Liver (tissue), 8 donors: ENCODE measurements at regions not wholly inside any gene's neighbourhood (a gene's known extent, or its start where the extent isn't known, plus 50 kb on each side); places are given as distances from the start of the nearest gene placed in this dataset.

Source experiments
- DNase-seq: peaks from one replicate; pipeline ENCODE4 v3.0.0-alpha.2; 2017; ENCODE audit warnings: low spot score
- H3K27ac ChIP-seq, 2 donors: one replicate each; pipeline ENCODE4 v1.7.0; 2013; ENCODE audit warnings: inconsistent platforms in 2 of 2, low read length in 2 of 2, control low read depth in 1 of 2, low read depth in 1 of 2, mild to moderate bottlenecking in 1 of 2
- H3K27me3 ChIP-seq, 4 donors: one replicate each; pipeline versions ENCODE4 v1.6.1 to v1.7.0; 2013; ENCODE audit warnings: low read length in 3 of 4, inconsistent platforms in 1 of 4, mild to moderate bottlenecking in 1 of 4, moderate library complexity in 1 of 4; ENCODE audit not compliant: control insufficient read depth in 4 of 4, insufficient read depth in 4 of 4
- H3K36me3 ChIP-seq, 4 donors: one replicate each; pipeline versions ENCODE4 v1.6.1 to v1.7.0; 2013; ENCODE audit warnings: low read length in 3 of 4, mild to moderate bottlenecking in 3 of 4, low read depth in 1 of 4, moderate library complexity in 1 of 4; ENCODE audit not compliant: control insufficient read depth in 4 of 4, insufficient read depth in 3 of 4
- H3K4me1 ChIP-seq, 4 donors: one replicate each; pipeline versions ENCODE4 v1.6.1 to v1.7.0; 2013; ENCODE audit warnings: low read length in 3 of 4, mild to moderate bottlenecking in 3 of 4, moderate library complexity in 1 of 4; ENCODE audit not compliant: control insufficient read depth in 4 of 4, insufficient read depth in 4 of 4
- H3K4me3 ChIP-seq, 3 donors: one replicate each; pipeline versions ENCODE4 v1.6.1 to v1.7.0; 2013; ENCODE audit warnings: low read length in 3 of 3, control low read depth in 1 of 3, low read depth in 1 of 3, mild to moderate bottlenecking in 1 of 3
- H3K9ac ChIP-seq, 2 donors: one replicate each; pipeline ENCODE4 v1.7.0; 2013; ENCODE audit warnings: low read length in 2 of 2, mild to moderate bottlenecking in 2 of 2, moderate library complexity in 2 of 2, control low read depth in 1 of 2, low read depth in 1 of 2
- H3K9me3 ChIP-seq, 4 donors: one replicate each; pipeline versions ENCODE4 v1.6.1 to v1.7.0; 2013; ENCODE audit warnings: low read length in 3 of 4; ENCODE audit not compliant: control insufficient read depth in 4 of 4
- FOXA2 ChIP-seq: IDR thresholded peaks from 2 replicates; pipeline ENCODE4 v1.6.1; 2016; ENCODE audit warnings: antibody characterized with exemption
- GABPA ChIP-seq, 2 donors: IDR thresholded peaks in 1 of 2; conservative IDR thresholded peaks in 1 of 2; 2 replicates each; pipeline ENCODE4 v1.6.1; 2016; ENCODE audit warnings: antibody characterized with exemption in 2 of 2, mild to moderate bottlenecking in 1 of 2, moderate library complexity in 1 of 2
- HNF4A ChIP-seq, 2 donors: conservative IDR thresholded peaks; 2 replicates each; pipeline ENCODE4 v1.6.1; 2016; ENCODE audit warnings: antibody characterized with exemption in 2 of 2, mild to moderate bottlenecking in 2 of 2
- JUND ChIP-seq, 2 donors: IDR thresholded peaks; 2 replicates each; pipeline ENCODE4 v1.6.1; 2016; ENCODE audit warnings: antibody characterized with exemption in 2 of 2
- NR2F2 ChIP-seq: IDR thresholded peaks from 2 replicates; pipeline ENCODE4 v1.6.1; 2016; ENCODE audit warnings: antibody characterized with exemption
- RXRA ChIP-seq, 2 donors: IDR thresholded peaks; 2 replicates each; pipeline ENCODE4 v1.6.1; 2017 to 2018; ENCODE audit warnings: antibody characterized with exemption in 2 of 2, mild to moderate bottlenecking in 1 of 2
- SP1 ChIP-seq: IDR thresholded peaks from 2 replicates; pipeline ENCODE4 v1.6.1; 2018; ENCODE audit warnings: antibody characterized with exemption, mild to moderate bottlenecking
- YY1 ChIP-seq: IDR thresholded peaks from 2 replicates; pipeline ENCODE4 v1.6.1; 2016; ENCODE audit warnings: antibody characterized with exemption, mild to moderate bottlenecking
- WGBS: extraction: QIAGEN DNeasy Blood & Tissue Kit; methylation state at CpG from one replicate; pipeline ENCODE4 v1.1.7; 2013; 5-methylcytosine and 5-hydroxymethylcytosine counted together
- TF ChIP-seq, protein P1 (sequence below): IDR thresholded peaks from 2 replicates; pipeline ENCODE4 v1.6.1; 2016; ENCODE audit warnings: antibody characterized with exemption
- TF ChIP-seq, protein P2 (sequence below): IDR thresholded peaks from 2 replicates; pipeline ENCODE4 v1.6.1; 2016; ENCODE audit warnings: antibody characterized with exemption
- TF ChIP-seq, protein P3 (sequence below): IDR thresholded peaks from 2 replicates; pipeline ENCODE4 v1.6.1; 2016; ENCODE audit warnings: antibody characterized with exemption, mild to moderate bottlenecking
- TF ChIP-seq, protein P4 (sequence below): fragments of 150-350 bp; IDR thresholded peaks from 2 replicates; pipeline ENCODE4 v1.5.1; 2017; ENCODE audit warnings: improper control_type of control experiment, low read depth, low read length; ENCODE audit not compliant: missing input control
- TF ChIP-seq, protein P5 (sequence below): IDR thresholded peaks from 2 replicates; pipeline ENCODE4 v1.6.1; 2016; ENCODE audit warnings: antibody characterized with exemption
- donor health status: healthy.
- donor health status: healthy.
- donor health status: healthy.
- donor health status: healthy.
- donor health status: healthy.

DNA sequence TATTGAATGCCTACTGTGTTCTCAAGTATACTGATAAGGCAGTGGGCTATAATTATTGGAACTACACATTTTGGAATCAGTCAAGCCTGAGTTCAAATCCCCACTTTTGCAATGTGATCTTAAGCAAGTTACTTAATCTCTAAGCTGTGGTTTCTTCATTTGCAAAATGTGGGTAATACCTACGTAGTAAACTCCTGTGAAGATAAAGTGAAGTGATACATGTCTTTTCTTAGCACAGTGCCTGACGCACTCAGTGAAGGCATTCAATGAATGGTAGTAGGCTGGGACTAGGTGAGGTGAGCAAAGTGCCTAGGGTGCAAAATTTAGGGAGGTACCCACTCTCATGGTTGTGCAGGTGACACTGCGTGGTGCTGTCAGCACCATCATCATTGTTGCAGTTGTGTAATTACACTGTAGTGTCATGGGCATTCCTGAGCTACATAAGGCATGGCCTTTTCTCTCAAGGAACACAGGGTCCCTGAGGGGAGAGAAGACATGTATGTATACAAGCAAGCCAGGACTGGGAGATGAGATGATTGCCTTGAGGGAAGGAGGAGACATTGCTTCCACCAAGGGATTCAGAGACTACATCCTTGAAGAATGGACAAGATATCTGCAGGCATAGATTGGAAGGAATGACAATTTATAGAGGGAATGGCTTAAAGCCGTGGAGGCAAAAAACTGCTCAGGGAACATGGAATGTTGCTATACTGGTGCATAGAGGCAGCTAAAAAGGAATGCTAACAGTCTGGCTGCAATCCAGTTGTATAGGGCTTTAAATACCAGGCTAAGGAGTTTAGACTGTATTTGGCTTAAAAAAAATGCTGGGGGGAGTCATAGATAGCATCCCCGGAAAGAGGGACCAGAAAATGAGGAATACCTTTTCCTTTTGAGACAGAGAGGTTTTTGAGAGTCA, 129.2 kb upstream of the ARHGAP5 start:
- H3K4me3 ChIP-seq = no peak overlapping the region
- no peaks in the 10 kb centered on the region for H3K4me1 ChIP-seq
- H3K27ac ChIP-seq = no peak overlapping the region
- no peaks in the 10 kb centered on the region for H3K9me3 ChIP-seq
- DNase-seq = no peak
- no peak overlapping the region for H3K9ac ChIP-seq
- TF ChIP-seq HNF4A (conservative IDR thresholded peaks at IDR 0.05) (no peak), GABPA (IDR thresholded peaks at IDR 0.05 in 1 of 2, conservative IDR thresholded peaks at IDR 0.05 in 1 of 2) (no peak), FOXA2 (no peak), RXRA (IDR thresholded peaks at IDR 0.05) (no peak), YY1 (no peak), NR2F2 (no peak), SP1 (no peak)
- TF ChIP-seq, protein P1, sequence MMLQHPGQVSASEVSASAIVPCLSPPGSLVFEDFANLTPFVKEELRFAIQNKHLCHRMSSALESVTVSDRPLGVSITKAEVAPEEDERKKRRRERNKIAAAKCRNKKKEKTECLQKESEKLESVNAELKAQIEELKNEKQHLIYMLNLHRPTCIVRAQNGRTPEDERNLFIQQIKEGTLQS = no peak
- TF ChIP-seq, protein P2, sequence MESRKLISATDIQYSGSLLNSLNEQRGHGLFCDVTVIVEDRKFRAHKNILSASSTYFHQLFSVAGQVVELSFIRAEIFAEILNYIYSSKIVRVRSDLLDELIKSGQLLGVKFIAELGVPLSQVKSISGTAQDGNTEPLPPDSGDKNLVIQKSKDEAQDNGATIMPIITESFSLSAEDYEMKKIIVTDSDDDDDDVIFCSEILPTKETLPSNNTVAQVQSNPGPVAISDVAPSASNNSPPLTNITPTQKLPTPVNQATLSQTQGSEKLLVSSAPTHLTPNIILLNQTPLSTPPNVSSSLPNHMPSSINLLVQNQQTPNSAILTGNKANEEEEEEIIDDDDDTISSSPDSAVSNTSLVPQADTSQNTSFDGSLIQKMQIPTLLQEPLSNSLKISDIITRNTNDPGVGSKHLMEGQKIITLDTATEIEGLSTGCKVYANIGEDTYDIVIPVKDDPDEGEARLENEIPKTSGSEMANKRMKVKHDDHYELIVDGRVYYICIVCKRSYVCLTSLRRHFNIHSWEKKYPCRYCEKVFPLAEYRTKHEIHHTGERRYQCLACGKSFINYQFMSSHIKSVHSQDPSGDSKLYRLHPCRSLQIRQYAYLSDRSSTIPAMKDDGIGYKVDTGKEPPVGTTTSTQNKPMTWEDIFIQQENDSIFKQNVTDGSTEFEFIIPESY = no peak
- TF ChIP-seq, protein P3, sequence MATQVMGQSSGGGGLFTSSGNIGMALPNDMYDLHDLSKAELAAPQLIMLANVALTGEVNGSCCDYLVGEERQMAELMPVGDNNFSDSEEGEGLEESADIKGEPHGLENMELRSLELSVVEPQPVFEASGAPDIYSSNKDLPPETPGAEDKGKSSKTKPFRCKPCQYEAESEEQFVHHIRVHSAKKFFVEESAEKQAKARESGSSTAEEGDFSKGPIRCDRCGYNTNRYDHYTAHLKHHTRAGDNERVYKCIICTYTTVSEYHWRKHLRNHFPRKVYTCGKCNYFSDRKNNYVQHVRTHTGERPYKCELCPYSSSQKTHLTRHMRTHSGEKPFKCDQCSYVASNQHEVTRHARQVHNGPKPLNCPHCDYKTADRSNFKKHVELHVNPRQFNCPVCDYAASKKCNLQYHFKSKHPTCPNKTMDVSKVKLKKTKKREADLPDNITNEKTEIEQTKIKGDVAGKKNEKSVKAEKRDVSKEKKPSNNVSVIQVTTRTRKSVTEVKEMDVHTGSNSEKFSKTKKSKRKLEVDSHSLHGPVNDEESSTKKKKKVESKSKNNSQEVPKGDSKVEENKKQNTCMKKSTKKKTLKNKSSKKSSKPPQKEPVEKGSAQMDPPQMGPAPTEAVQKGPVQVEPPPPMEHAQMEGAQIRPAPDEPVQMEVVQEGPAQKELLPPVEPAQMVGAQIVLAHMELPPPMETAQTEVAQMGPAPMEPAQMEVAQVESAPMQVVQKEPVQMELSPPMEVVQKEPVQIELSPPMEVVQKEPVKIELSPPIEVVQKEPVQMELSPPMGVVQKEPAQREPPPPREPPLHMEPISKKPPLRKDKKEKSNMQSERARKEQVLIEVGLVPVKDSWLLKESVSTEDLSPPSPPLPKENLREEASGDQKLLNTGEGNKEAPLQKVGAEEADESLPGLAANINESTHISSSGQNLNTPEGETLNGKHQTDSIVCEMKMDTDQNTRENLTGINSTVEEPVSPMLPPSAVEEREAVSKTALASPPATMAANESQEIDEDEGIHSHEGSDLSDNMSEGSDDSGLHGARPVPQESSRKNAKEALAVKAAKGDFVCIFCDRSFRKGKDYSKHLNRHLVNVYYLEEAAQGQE = no peak
- TF ChIP-seq, protein P4, sequence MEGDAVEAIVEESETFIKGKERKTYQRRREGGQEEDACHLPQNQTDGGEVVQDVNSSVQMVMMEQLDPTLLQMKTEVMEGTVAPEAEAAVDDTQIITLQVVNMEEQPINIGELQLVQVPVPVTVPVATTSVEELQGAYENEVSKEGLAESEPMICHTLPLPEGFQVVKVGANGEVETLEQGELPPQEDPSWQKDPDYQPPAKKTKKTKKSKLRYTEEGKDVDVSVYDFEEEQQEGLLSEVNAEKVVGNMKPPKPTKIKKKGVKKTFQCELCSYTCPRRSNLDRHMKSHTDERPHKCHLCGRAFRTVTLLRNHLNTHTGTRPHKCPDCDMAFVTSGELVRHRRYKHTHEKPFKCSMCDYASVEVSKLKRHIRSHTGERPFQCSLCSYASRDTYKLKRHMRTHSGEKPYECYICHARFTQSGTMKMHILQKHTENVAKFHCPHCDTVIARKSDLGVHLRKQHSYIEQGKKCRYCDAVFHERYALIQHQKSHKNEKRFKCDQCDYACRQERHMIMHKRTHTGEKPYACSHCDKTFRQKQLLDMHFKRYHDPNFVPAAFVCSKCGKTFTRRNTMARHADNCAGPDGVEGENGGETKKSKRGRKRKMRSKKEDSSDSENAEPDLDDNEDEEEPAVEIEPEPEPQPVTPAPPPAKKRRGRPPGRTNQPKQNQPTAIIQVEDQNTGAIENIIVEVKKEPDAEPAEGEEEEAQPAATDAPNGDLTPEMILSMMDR = no peak
- TF ChIP-seq, protein P5, sequence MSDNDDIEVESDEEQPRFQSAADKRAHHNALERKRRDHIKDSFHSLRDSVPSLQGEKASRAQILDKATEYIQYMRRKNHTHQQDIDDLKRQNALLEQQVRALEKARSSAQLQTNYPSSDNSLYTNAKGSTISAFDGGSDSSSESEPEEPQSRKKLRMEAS = no peak
- no peaks in the 10 kb centered on the region for H3K36me3 ChIP-seq
- no peaks in the 10 kb centered on the region for H3K27me3 ChIP-seq
- 84% methylated on average over 5 of the region's 5 CpGs for WGBS

DNA sequence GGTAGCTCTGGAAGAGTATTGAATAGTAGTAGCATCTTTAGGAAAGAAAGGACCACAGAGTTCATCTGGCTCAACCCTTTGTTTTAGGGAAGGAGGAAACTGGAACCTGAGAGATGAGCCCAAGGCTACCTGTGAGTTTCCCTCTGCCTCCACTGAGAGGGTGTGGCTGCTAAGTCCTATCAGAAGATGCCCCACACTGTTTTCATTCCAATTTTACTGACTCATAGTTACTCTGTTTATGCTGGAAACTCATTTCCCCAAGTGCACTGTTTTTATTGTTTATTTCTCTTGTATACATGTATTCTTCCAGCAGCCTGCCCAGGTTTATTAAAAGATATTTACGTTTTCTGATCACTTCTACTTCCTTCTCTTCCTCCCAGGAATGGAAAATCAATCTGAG, 127.4 kb upstream of the ARHGAP5 start:
- no peaks in the 10 kb centered on the region for H3K4me1 ChIP-seq
- no peak for DNase-seq
- no peak for TF ChIP-seq JUND (IDR thresholded peaks at IDR 0.05)
- H3K4me3 ChIP-seq = no peak overlapping the region
- 56% methylated on average over 1 of the region's 1 CpG for WGBS
- no peak overlapping the region for H3K27ac ChIP-seq
- no peaks in the 10 kb centered on the region for H3K36me3 ChIP-seq
- no peaks in the 10 kb centered on the region for H3K27me3 ChIP-seq
- no peak overlapping the region for H3K9ac ChIP-seq
- H3K9me3 ChIP-seq = no peaks in the 10 kb centered on the region
